Panc1 (cell line): ENCODE measurements at regions not wholly inside any gene's neighbourhood (a gene's known extent, or its start where the extent isn't known, plus 50 kb on each side); places are given as distances from the start of the nearest gene placed in this dataset.

Experiments used
- ATAC-seq: fragments of 200-7000 bp; cut with Tn5 transposase; 2 replicates; pipeline ENCODE4 v1.9.1; 2020; ENCODE audit warnings: mild to moderate bottlenecking, moderate library complexity
- BruUV-seq: library from RNA; stranded (reverse); fragments of 400-500 nt; replicated peaks from 2 replicates; lab custom pipeline; 2021; lab: Mats Ljungman, UMichigan
- CTCF ChIA-PET: fragments of 300-600 bp; sonication (Branson Sonifier 250); formaldehyde crosslinking; loops from one replicate; lab custom pipeline; 2022; ENCODE audit warnings: antibody characterized with exemption; lab: Charles Lee
- POLR2A ChIA-PET: fragments of 300-600 bp; sonication (Branson Sonifier 250); formaldehyde crosslinking; loops from one replicate; lab custom pipeline; 2022; ENCODE audit warnings: antibody characterized with exemption; lab: Charles Lee
- DNase-seq: peaks from one replicate; pipeline ENCODE4 v3.0.0-alpha.2; 2010; ENCODE audit warnings: low read depth, low spot score
- H3K27ac ChIP-seq: 2 replicates; pipeline ENCODE4 v1.5.1; 2011; ENCODE audit warnings: mild to moderate bottlenecking, low read length, inconsistent platforms
- H3K27me3 ChIP-seq: fragments of 200-500 bp; sonication (Bioruptor generic); 2 replicates; pipeline ENCODE4 v1.6.0; 2014; ENCODE audit warnings: low read length, inconsistent platforms; ENCODE audit not compliant: control insufficient read depth, insufficient read depth
- H3K36me3 ChIP-seq: fragments of 200-500 bp; sonication (Bioruptor generic); 2 replicates; pipeline ENCODE4 v1.5.1; 2014; ENCODE audit warnings: inconsistent platforms, mild to moderate bottlenecking, low read length, moderate library complexity; ENCODE audit not compliant: control insufficient read depth, insufficient read depth
- H3K4me1 ChIP-seq: 2 replicates; pipeline ENCODE4 v1.5.1; 2011; ENCODE audit warnings: inconsistent platforms, mild to moderate bottlenecking, low read length, moderate library complexity; ENCODE audit not compliant: control insufficient read depth, insufficient read depth
- H3K4me3 ChIP-seq, 2 experiments: 2 replicates each; pipeline ENCODE4 v1.5.1; 2011 to 2012; ENCODE audit warnings: low read depth in 2 of 2, low read length in 2 of 2, mild to moderate bottlenecking in 2 of 2, inconsistent platforms in 1 of 2, moderate library complexity in 1 of 2
- H3K9me3 ChIP-seq: fragments of 200-500 bp; sonication (Bioruptor generic); 2 replicates; pipeline ENCODE4 v1.5.1; 2014; ENCODE audit warnings: low read depth, mild to moderate bottlenecking, inconsistent platforms, low read length, moderate library complexity; ENCODE audit not compliant: control insufficient read depth, insufficient read depth
- POLR2AphosphoS5 ChIP-seq: IDR thresholded peaks from 2 replicates; pipeline ENCODE4 v1.6.1; 2012; ENCODE audit warnings: mild to moderate bottlenecking, low read depth, low read length, moderate library complexity
- SIN3A ChIP-seq: IDR thresholded peaks from 2 replicates; pipeline ENCODE4 v1.6.1; 2012; ENCODE audit warnings: low read depth, mild to moderate bottlenecking, low read length, moderate library complexity, borderline replicate concordance; ENCODE audit not compliant: insufficient read depth
- TCF7L2 ChIP-seq: IDR thresholded peaks from 2 replicates; pipeline ENCODE4 v1.6.1; 2011; ENCODE audit warnings: mild to moderate bottlenecking, low read depth, low read length, inconsistent platforms
- in situ Hi-C: cut with HindIII; loops from 2 replicates; pipeline ENCODE4 v1.10.0; 2016; ENCODE audit warnings: low sequenced_read_pairs, low pct_unique_long_range_greater_than_20kb
- intact Hi-C: fragments of 100-400 bp; cut with micrococcal nuclease; formaldehyde crosslinking; loops from one replicate; pipeline ENCODE4 v1.10.0; 2022; ENCODE audit not compliant: unreplicated experiment
- TF ChIP-seq, protein P1 (sequence below), 2 experiments: IDR thresholded peaks; 2 replicates each; pipeline ENCODE4 v1.6.1; 2011 to 2012; ENCODE audit warnings: low read depth in 2 of 2, control low read depth in 1 of 2, low read length in 1 of 2, mild to moderate bottlenecking in 1 of 2, moderate library complexity in 1 of 2; ENCODE audit not compliant: insufficient read depth in 1 of 2
- TF ChIP-seq, protein P2 (sequence below): fragments of 450-650 bp; IDR thresholded peaks from 2 replicates; pipeline ENCODE4 v1.5.1; 2017; ENCODE audit warnings: mild to moderate bottlenecking

DNA sequence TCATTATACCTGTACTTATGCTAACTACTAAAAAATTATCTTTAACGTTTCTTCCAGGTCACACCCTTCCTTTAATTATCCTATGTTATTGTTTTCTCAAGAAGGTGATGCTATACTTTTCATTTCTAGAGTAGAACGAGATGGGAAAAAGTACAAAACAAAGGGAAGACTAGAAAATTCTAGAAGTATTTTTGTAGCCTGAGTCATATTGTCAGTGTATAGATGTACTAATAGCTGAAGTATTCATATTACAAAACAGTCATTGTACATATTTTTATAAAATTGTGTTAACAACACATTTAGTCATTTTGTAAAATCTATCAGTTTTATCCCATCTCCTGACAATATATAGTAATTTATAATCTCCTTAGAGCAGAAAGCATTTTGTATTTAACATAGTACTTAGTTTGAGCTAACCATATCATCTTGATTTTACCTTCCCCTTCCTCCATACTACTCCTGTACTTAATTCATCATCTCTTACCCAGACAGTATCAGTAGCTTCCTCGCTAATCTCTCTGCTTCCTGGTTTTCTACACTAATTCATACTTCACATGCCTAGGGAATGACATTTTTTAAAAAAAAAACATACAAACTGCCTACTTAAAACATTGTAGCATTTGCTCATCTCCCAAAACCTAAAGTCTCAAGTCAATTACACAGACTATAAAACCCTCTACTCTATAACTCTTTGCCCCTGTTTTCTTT, 920.9 kb downstream of the RPS29 start:
- Histone ChIP-seq H3K27ac (no peak overlapping the region), H3K4me3 (no peak overlapping the region), H3K27me3 (no peaks in the 10 kb centered on the region), H3K9me3 (no peaks in the 10 kb centered on the region), H3K36me3 (no peaks in the 10 kb centered on the region), H3K4me1 (no peaks in the 10 kb centered on the region)
- in situ Hi-C loops (no loop called here), intact Hi-C loops (no loop called here)
- POLR2A ChIA-PET: no interaction called here
- BruUV-seq: no TSS peak
- TF ChIP-seq, protein P1, sequence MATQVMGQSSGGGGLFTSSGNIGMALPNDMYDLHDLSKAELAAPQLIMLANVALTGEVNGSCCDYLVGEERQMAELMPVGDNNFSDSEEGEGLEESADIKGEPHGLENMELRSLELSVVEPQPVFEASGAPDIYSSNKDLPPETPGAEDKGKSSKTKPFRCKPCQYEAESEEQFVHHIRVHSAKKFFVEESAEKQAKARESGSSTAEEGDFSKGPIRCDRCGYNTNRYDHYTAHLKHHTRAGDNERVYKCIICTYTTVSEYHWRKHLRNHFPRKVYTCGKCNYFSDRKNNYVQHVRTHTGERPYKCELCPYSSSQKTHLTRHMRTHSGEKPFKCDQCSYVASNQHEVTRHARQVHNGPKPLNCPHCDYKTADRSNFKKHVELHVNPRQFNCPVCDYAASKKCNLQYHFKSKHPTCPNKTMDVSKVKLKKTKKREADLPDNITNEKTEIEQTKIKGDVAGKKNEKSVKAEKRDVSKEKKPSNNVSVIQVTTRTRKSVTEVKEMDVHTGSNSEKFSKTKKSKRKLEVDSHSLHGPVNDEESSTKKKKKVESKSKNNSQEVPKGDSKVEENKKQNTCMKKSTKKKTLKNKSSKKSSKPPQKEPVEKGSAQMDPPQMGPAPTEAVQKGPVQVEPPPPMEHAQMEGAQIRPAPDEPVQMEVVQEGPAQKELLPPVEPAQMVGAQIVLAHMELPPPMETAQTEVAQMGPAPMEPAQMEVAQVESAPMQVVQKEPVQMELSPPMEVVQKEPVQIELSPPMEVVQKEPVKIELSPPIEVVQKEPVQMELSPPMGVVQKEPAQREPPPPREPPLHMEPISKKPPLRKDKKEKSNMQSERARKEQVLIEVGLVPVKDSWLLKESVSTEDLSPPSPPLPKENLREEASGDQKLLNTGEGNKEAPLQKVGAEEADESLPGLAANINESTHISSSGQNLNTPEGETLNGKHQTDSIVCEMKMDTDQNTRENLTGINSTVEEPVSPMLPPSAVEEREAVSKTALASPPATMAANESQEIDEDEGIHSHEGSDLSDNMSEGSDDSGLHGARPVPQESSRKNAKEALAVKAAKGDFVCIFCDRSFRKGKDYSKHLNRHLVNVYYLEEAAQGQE (IDR thresholded peaks at IDR 0.05; ENCODE audit: insufficient read depth in 1 of 2, low read depth in 2 of 2, low read length in 1 of 2): no peak
- TF ChIP-seq POLR2AphosphoS5: no peak
- TF ChIP-seq, protein P2, sequence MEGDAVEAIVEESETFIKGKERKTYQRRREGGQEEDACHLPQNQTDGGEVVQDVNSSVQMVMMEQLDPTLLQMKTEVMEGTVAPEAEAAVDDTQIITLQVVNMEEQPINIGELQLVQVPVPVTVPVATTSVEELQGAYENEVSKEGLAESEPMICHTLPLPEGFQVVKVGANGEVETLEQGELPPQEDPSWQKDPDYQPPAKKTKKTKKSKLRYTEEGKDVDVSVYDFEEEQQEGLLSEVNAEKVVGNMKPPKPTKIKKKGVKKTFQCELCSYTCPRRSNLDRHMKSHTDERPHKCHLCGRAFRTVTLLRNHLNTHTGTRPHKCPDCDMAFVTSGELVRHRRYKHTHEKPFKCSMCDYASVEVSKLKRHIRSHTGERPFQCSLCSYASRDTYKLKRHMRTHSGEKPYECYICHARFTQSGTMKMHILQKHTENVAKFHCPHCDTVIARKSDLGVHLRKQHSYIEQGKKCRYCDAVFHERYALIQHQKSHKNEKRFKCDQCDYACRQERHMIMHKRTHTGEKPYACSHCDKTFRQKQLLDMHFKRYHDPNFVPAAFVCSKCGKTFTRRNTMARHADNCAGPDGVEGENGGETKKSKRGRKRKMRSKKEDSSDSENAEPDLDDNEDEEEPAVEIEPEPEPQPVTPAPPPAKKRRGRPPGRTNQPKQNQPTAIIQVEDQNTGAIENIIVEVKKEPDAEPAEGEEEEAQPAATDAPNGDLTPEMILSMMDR: no peak
- TF ChIP-seq TCF7L2: no peak
- TF ChIP-seq SIN3A: no peak
- CTCF ChIA-PET: no interaction called here
- ATAC-seq (no peak), DNase-seq (no peak)

DNA sequence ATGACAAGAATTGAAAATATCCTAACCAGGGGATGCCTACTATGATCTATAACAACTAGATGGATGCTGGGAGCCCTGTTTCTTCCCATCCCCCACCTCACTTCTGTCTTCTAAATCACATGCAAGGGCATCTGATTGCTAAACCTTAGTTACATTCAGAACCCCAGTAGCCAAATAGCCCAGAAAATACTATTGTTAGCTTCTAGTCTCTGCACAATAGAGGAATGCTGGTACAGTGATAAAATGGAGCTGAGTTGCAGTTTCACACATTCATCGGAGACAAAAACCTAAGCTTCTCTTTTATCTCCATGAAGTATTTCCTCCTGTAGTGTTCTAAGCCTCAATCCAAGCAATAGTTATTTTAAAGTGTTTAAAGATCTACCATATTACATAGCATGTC, 942.9 kb downstream of the RPS29 start:
- BruUV-seq: no TSS peak
- CTCF ChIA-PET: no interaction called here
- H3K9me3 ChIP-seq: no peaks in the 10 kb centered on the region
- DNase-seq (no peak), ATAC-seq (no peak)
- TF ChIP-seq SIN3A (no peak), TCF7L2 (no peak), POLR2AphosphoS5 (no peak)
- TF ChIP-seq, protein P2: no peak
- TF ChIP-seq, protein P1 (IDR thresholded peaks at IDR 0.05; ENCODE audit: insufficient read depth in 1 of 2, low read depth in 2 of 2, low read length in 1 of 2): no peak
- H3K4me1 ChIP-seq: no peaks in the 10 kb centered on the region
- no peak overlapping the region for H3K27ac ChIP-seq
- H3K4me3 ChIP-seq: no peak overlapping the region
- in situ Hi-C loops: no loop called here
- no peaks in the 10 kb centered on the region for H3K27me3 ChIP-seq
- POLR2A ChIA-PET: no interaction called here
- intact Hi-C loops: no loop called here
- H3K36me3 ChIP-seq: no peaks in the 10 kb centered on the region
